LNCAP (cell line): ENCODE measurements at regions not wholly inside any gene's neighbourhood (a gene's known extent, or its start where the extent isn't known, plus 50 kb on each side); places are given as distances from the start of the nearest gene placed in this dataset.

Experiments used
- CTCF ChIP-seq: fragments of 450-650 bp; IDR thresholded peaks from 2 replicates; pipeline ENCODE4 v1.5.1; 2017; ENCODE audit warnings: mild to moderate bottlenecking

DNA sequence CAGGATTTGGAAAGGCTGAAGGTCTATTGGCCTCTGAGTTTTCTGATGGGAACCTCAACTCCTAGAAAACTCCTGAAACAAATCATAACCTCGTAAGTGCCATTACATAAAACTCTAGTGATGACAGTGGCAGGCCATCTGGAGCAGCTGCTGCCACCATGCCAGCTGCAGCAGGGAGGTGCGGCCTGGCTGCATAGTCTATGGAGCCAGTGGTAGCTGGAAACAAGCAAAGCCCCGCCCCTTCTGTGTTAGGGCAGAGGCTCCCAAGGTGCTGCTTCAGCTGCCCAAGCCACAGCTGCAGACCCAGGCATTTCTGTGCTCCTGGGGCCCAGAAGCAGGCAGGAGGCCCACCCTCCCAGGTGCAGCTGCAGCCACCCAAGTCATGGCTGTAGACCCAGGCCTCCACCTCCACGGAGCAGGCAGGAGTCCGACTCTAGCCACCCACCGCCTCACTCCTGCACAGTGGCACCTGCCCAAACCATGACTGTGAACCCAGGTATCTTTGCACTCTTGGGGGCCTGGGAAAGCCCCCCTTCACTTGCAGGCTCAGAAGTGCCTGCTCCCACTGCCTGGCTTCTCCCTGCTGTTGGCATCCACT is 254.1 kb upstream of the KCNJ16 start:
- no peak for TF ChIP-seq CTCF

- no peak for TF ChIP-seq CTCF
These were observed 252.6 kb upstream of the KCNJ16 start for GRCh38 chr17:69822314-69822875.

DNA sequence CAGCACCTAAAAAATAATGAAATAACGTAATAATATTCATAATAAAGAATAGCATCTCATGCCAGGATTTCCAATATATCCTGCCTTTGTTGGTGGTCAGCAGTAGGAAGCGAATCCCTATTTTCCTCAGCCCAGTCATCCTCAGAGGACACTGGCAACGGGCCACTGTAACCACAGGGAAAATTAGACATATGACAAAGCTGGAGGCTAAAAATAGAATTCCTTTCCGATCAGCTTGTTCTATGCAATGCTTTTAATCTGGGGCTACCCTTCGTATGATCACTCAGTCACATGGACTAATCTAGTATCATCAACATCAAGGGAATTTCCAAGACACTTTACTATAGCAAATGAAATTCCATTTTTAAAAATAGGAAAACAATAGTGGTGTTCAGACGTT is 246.9 kb upstream of the KCNJ16 start:
- no peak for TF ChIP-seq CTCF

- no peak for TF ChIP-seq CTCF
These were observed 240.5 kb upstream of the KCNJ16 start for GRCh38 chr17:69834494-69834893.

GRCh38 chr17:69851736-69852135 is 223.3 kb upstream of the KCNJ16 start:
- no peak for TF ChIP-seq CTCF

- TF ChIP-seq CTCF, result no peak
These were observed 221.3 kb upstream of the KCNJ16 start for GRCh38 chr17:69853541-69854224.

DNA sequence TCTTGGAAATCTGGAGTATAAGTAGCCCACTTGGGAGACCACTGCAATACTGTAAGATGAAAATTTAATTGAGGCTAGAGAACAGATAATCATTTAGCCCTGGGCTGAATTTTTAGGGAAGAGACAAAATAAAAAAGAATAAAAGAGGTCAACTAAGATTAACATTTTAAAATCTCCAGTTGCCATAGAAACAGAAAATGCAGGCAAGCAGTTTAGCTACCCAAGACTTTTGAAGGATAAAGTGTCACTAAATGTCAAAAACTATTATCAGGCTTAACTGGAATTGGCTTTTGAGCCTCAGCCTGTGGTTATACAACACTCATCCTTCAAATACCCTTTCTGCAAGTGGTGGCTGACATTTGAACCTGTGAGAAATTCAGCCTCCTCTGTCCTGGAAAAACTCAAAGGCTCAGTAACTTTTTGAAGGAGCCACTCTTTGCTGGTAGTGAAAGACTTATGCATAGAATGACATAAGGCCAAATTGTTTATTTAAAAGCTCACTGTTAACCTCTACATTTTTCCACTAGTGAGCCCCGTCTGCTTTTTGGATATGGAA is 220.7 kb upstream of the KCNJ16 start:
- no peak for TF ChIP-seq CTCF
